ENCODE measurements at regions not wholly inside any gene's neighbourhood (a gene's known extent, or its start where the extent isn't known, plus 50 kb on each side); places are given as distances from the start of the nearest gene placed in this dataset.

- H3K9me3 ChIP-seq (ENCODE audit: low read length) = no peaks in the 10 kb centered on the region
- no peaks in the 10 kb centered on the region for H3K27me3 ChIP-seq (ENCODE audit: insufficient read depth, low read length)
- no peaks in the 10 kb centered on the region for H3K36me3 ChIP-seq (ENCODE audit: insufficient read depth, low read length)
- H2AFZ ChIP-seq (ENCODE audit: low read length) = no peak overlapping the region
- no peak overlapping the region for H3K9ac ChIP-seq (ENCODE audit: low read length)
- no peaks in the 10 kb centered on the region for H3K4me1 ChIP-seq (ENCODE audit: insufficient read depth, low read length, severe bottlenecking)
- no peak overlapping the region for H3K4me2 ChIP-seq (ENCODE audit: low read length)
- H3K4me3 ChIP-seq (ENCODE audit: low read depth, low read length, poor library complexity, severe bottlenecking) = no peak overlapping the region
- no peaks in the 10 kb centered on the region for H3F3A ChIP-seq (ENCODE audit: insufficient read depth, low read length)
- H4K20me1 ChIP-seq (ENCODE audit: insufficient read depth, low read length) = no peaks in the 10 kb centered on the region
- H3K27ac ChIP-seq (ENCODE audit: low read depth, low read length, poor library complexity, severe bottlenecking) = no peak overlapping the region
- H3K9me2 ChIP-seq (ENCODE audit: low read depth, low read length) = no peaks in the 10 kb centered on the region
- H3K79me2 ChIP-seq (ENCODE audit: insufficient read depth, low read length) = no peaks in the 10 kb centered on the region
- TF ChIP-seq EZH2 (IDR thresholded peaks at IDR 0.05; ENCODE audit: borderline replicate concordance, low read length) = no peak
- TF ChIP-seq CTCF (IDR thresholded peaks at IDR 0.05; ENCODE audit: low read length) = no peak
Measured at GRCh38 chr15:61527836-61528580, 298.9 kb upstream of the RORA start.

- H3K4me3 ChIP-seq (ENCODE audit: low read depth, low read length, poor library complexity, severe bottlenecking) = no peak overlapping the region
- H3K79me2 ChIP-seq (ENCODE audit: insufficient read depth, low read length) = no peaks in the 10 kb centered on the region
- no peaks in the 10 kb centered on the region for H3K4me1 ChIP-seq (ENCODE audit: insufficient read depth, low read length, severe bottlenecking)
- no peaks in the 10 kb centered on the region for H3K36me3 ChIP-seq (ENCODE audit: insufficient read depth, low read length)
- H2AFZ ChIP-seq (ENCODE audit: low read length) = no peak overlapping the region
- no peak overlapping the region for H3K27ac ChIP-seq (ENCODE audit: low read depth, low read length, poor library complexity, severe bottlenecking)
- TF ChIP-seq CTCF (IDR thresholded peaks at IDR 0.05; ENCODE audit: low read length) (no peak), EZH2 (IDR thresholded peaks at IDR 0.05; ENCODE audit: borderline replicate concordance, low read length) (no peak)
- no peaks in the 10 kb centered on the region for H3K27me3 ChIP-seq (ENCODE audit: insufficient read depth, low read length)
- H3K4me2 ChIP-seq (ENCODE audit: low read length) = no peak overlapping the region
- no peaks in the 10 kb centered on the region for H3K9me2 ChIP-seq (ENCODE audit: low read depth, low read length)
- no peak overlapping the region for H3K9ac ChIP-seq (ENCODE audit: low read length)
- H4K20me1 ChIP-seq (ENCODE audit: insufficient read depth, low read length) = no peaks in the 10 kb centered on the region
- H3F3A ChIP-seq (ENCODE audit: insufficient read depth, low read length) = no peaks in the 10 kb centered on the region
- no peaks in the 10 kb centered on the region for H3K9me3 ChIP-seq (ENCODE audit: low read length)
Measured at GRCh38 chr15:61524545-61524944, 295.4 kb upstream of the RORA start.

- H3K4me2 ChIP-seq (ENCODE audit: low read length) = no peak overlapping the region
- H3K27me3 ChIP-seq (ENCODE audit: insufficient read depth, low read length) = no peaks in the 10 kb centered on the region
- no peaks in the 10 kb centered on the region for H3K4me1 ChIP-seq (ENCODE audit: insufficient read depth, low read length, severe bottlenecking)
- H3K4me3 ChIP-seq (ENCODE audit: low read depth, low read length, poor library complexity, severe bottlenecking) = no peak overlapping the region
- H3F3A ChIP-seq (ENCODE audit: insufficient read depth, low read length) = no peaks in the 10 kb centered on the region
- no peaks in the 10 kb centered on the region for H3K79me2 ChIP-seq (ENCODE audit: insufficient read depth, low read length)
- no peaks in the 10 kb centered on the region for H4K20me1 ChIP-seq (ENCODE audit: insufficient read depth, low read length)
- H3K9ac ChIP-seq (ENCODE audit: low read length) = no peak overlapping the region
- no peaks in the 10 kb centered on the region for H3K9me3 ChIP-seq (ENCODE audit: low read length)
- TF ChIP-seq EZH2 (IDR thresholded peaks at IDR 0.05; ENCODE audit: borderline replicate concordance, low read length) (no peak), CTCF (IDR thresholded peaks at IDR 0.05; ENCODE audit: low read length) (no peak)
- H2AFZ ChIP-seq (ENCODE audit: low read length) = no peak overlapping the region
- no peaks in the 10 kb centered on the region for H3K36me3 ChIP-seq (ENCODE audit: insufficient read depth, low read length)
- H3K9me2 ChIP-seq (ENCODE audit: low read depth, low read length) = no peaks in the 10 kb centered on the region
- H3K27ac ChIP-seq (ENCODE audit: low read depth, low read length, poor library complexity, severe bottlenecking) = no peak overlapping the region
Measured at GRCh38 chr15:61524086-61524485, 295.0 kb upstream of the RORA start.
